Mucosa of descending colon (tissue), 3 donors: ENCODE measurements at regions not wholly inside any gene's neighbourhood (a gene's known extent, or its start where the extent isn't known, plus 50 kb on each side); places are given as distances from the start of the nearest gene placed in this dataset.

Experiments used
- ATAC-seq: fragments of 200-7000 bp; cut with Tn5 transposase; one replicate; pipeline ENCODE4 v1.9.1; 2020; ENCODE audit warnings: mild to moderate bottlenecking, moderate library complexity
- DNase-seq, 3 donors: peaks; one replicate each; pipeline ENCODE4 v3.0.0-alpha.2; 2020
- H3K36me3 ChIP-seq: fragments of 200-600 bp; one replicate; pipeline ENCODE4 v1.8.0; 2021; ENCODE audit warnings: low read depth, mild to moderate bottlenecking
- H3K4me1 ChIP-seq: fragments of 200-600 bp; one replicate; pipeline ENCODE4 v1.8.0; 2021; ENCODE audit warnings: low read depth, mild to moderate bottlenecking
- H3K4me3 ChIP-seq: fragments of 200-600 bp; one replicate; pipeline ENCODE4 v1.8.0; 2021; ENCODE audit warnings: mild to moderate bottlenecking
- H3K9me3 ChIP-seq: fragments of 200-600 bp; one replicate; pipeline ENCODE4 v1.8.0; 2021; ENCODE audit warnings: mild to moderate bottlenecking
- CTCF ChIP-seq: fragments of 200-600 bp; IDR thresholded peaks from one replicate; pipeline ENCODE4 v1.8.0; 2022; ENCODE audit warnings: antibody characterized with exemption, mild to moderate bottlenecking
- intact Hi-C, 2 donors: fragments of 100-400 bp; cut with DNase I in 1 of 2; cut with micrococcal nuclease in 1 of 2; formaldehyde crosslinking; loops; one replicate each; pipeline versions ENCODE4 v1.11.0 to v1.11.1; 2022; cut with DNase I, micrococcal nuclease
- donor health status: DM: no; HTN: no; CAD: no; lungs with moderate emphysema.
- donor health status: DM: no; HTN: no; CAD: no.
- donor health status: DM: no; HTN: yes; CAD: no.

GRCh38 chr10:78654047-78654590 is 414.6 kb upstream of the ZMIZ1 start:
- H3K4me3 ChIP-seq = no peak overlapping the region
- no peaks in the 10 kb centered on the region for H3K4me1 ChIP-seq
- TF ChIP-seq CTCF = no peak
- intact Hi-C loops = loop anchor here in 1 of 2 donors (10.0 kb wide), 1 partner anchor 541 kb away; no protein-coding TSS in a partner anchor
- no peak for ATAC-seq
- H3K9me3 ChIP-seq = no peaks in the 10 kb centered on the region
- no peak for DNase-seq
- no peaks in the 10 kb centered on the region for H3K36me3 ChIP-seq

- no peak for DNase-seq
- no peaks in the 10 kb centered on the region for H3K36me3 ChIP-seq
- no peak for ATAC-seq
- no peak overlapping the region for H3K4me3 ChIP-seq
- TF ChIP-seq CTCF = no peak
- intact Hi-C loops = loop anchor here in 1 of 2 donors (10.0 kb wide), 1 partner anchor 539 kb away; no protein-coding TSS in a partner anchor
- no peaks in the 10 kb centered on the region for H3K9me3 ChIP-seq
- H3K4me1 ChIP-seq = no peaks in the 10 kb centered on the region
Observed at GRCh38 chr10:78655979-78656378, 412.8 kb upstream of the ZMIZ1 start.

GRCh38 chr10:78656417-78657162 is 412.2 kb upstream of the ZMIZ1 start:
- intact Hi-C loops = loop anchor here in 1 of 2 donors (10.0 kb wide), 1 partner anchor 538 kb away; no protein-coding TSS in a partner anchor

GRCh38 chr10:78657163-78657861 is 411.5 kb upstream of the ZMIZ1 start:
- DNase-seq = peak; percentile 64 to 93 (median 84)
- H3K9me3 ChIP-seq = no peaks in the 10 kb centered on the region
- ATAC-seq = peak; percentile 97
- no peaks in the 10 kb centered on the region for H3K36me3 ChIP-seq
- peak; percentile 34 for TF ChIP-seq CTCF
- intact Hi-C loops = loop anchor here in 1 of 2 donors (10.0 kb wide), 1 partner anchor 537 kb away; no protein-coding TSS in a partner anchor
- H3K4me1 ChIP-seq = no peaks in the 10 kb centered on the region
- no peak overlapping the region for H3K4me3 ChIP-seq

More at GRCh38 chr10:78656417-78657162, 412.2 kb upstream of the ZMIZ1 start:
- Histone ChIP-seq H3K36me3 (no peaks in the 10 kb centered on the region), H3K4me3 (no peak overlapping the region), H3K4me1 (no peaks in the 10 kb centered on the region), H3K9me3 (no peaks in the 10 kb centered on the region)
- DNase-seq (peak in 2 of 3 donors; percentile 15 to 36), ATAC-seq (no peak)
- no peak for TF ChIP-seq CTCF

GRCh38 chr10:78657862-78658165 is 411.0 kb upstream of the ZMIZ1 start:
- DNase-seq (no peak), ATAC-seq (no peak)
- intact Hi-C loops = loop anchor here in 1 of 2 donors (10.0 kb wide), 1 partner anchor 537 kb away; no protein-coding TSS in a partner anchor
- H3K36me3 ChIP-seq = no peaks in the 10 kb centered on the region
- H3K9me3 ChIP-seq = no peaks in the 10 kb centered on the region
- no peak overlapping the region for H3K4me3 ChIP-seq
- TF ChIP-seq CTCF = no peak
- H3K4me1 ChIP-seq = no peaks in the 10 kb centered on the region
